IPS-NIHi7 (cell line): ENCODE measurements at regions not wholly inside any gene's neighbourhood (a gene's known extent, or its start where the extent isn't known, plus 50 kb on each side); places are given as distances from the start of the nearest gene placed in this dataset.
"Not testable (repeated sequence)": the region's sequence is repeated elsewhere in the genome, so short reads cannot be mapped to it uniquely, and the experiment has no call there.

ENCODE experiments used
- DNase-seq: peaks from one replicate; pipeline ENCODE4 v3.0.0; 2012; ENCODE audit warnings: mixed read lengths; ENCODE audit errors: extremely low spot score

DNA sequence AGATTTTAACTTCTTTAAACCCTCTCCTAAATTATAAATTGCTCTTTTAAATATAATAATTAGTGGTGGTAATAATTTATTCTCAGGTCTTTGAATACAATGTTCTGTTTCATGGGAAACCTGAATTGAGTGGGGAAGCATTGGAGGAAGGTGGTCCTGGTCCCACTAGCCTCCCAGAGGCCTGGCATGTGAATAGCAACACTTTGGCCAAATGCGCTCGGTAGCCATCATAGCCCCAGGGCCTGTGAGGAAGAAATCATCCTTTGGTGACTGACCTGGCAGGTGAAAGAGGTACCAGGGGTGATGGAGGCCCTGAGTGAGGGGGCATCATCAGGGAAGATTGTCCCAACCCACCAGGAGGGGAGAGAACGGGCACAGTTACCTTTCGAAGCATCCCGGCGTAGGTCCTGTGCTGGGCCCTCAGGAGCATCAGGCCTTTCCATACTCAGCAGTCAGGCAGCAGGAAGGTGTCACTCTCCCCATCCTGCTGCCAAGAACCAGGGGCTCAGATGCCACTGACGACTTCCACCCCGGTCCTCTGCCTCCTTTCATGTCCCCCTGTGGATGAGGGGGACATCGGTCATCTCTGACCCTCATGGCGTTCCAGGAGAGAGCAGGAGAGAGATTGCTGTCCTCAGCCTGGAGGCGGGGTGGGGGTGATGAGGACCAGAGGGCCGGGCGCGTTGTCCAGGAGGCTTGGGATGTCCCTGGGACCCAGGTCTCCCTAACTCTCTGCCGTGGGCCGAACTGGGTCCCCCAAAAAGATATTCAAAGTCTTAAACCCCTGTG lies 78.6 kb upstream of the HPCAL1 start:
- no peak for DNase-seq

DNA sequence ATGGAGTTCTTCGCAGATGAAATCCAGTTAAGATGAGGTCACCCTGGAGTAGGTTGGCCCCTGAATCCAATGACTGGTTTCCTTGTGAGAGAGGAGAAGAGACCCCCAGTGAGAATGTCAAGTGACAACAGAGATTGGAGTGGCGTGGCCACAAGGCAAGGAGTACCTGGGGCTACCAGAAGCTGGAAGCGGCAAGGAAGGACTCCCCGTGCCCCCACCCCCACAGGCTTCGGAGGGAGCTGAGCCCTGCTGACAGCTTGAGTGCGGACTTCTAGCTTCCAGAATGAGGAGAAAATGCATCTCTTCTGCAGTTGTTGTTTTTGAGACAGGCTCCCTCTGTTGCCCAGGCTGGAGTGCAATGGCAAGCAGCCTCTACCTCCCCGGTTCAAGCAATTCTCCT lies 78.0 kb upstream of the HPCAL1 start:
- DNase-seq, result no peak

DNA sequence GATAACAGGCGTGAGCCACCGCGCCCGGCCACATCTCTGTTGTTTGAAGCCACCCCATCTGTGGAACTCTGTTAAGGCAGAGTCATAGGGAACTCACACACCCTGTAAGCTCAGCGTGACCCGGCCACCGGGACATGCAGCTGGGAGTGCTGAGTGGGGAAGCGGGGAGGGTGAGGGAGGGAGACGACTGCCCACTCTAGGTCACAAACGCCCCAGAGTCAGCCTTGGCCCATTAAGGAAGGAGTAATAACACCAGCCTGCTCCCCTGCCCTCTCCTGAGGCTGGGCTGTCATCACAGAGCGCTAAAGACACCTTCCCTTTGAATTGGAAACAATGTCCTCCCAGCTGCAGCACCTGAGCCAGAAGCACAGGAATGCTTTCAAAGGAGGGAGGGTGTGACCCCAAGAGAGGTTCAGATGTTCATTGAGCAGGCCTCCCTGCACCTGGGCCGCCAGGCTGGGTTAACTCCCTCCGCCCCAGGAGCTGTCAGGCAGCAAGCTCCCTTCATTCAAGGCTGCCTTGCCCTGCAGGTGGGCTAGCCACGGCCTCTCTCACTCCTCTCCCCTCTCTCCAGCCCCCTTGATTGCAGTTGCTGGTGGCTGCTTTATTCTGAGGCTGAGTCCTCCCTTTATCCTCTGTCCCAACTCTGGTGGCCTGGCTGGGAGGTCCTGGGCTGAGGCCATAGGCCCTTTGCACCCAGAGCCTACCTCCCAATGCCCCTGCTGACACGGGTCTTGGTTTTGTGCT lies 77.2 kb upstream of the HPCAL1 start:
- DNase-seq, result no peak

DNA sequence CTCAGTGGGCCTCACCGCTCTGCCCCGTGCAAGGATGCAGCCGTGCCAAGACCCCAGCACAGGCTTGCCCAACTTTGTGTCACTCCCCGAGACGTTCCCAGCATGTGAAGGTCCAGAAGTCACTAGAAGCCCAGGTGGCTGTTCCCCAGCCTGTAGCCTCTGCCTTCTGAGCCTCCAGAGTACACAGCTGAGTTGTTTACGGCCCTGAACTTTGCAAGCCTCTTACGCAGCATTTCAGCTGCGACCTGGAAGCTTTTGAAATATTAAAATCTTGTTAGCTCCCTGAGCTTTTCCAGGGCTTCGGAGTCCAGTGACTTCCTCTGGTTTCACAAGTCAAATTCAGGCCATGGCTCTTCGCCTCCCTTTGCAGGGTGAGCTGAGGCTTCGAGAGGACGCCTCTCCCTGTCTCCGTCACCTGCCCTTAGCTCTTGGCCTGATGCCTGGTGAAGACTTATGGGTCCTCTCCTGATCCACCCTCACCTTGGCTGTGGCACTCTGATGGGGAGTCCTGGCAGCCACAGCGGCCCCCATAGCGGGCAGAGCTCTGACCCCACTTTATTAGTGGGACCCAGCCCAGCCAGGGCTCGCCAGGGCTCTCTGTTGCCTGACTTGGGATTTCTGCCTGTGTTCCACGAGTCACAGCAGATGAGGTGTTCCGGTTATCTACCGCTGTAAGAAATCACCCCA lies 76.5 kb upstream of the HPCAL1 start:
- no peak for DNase-seq

DNA sequence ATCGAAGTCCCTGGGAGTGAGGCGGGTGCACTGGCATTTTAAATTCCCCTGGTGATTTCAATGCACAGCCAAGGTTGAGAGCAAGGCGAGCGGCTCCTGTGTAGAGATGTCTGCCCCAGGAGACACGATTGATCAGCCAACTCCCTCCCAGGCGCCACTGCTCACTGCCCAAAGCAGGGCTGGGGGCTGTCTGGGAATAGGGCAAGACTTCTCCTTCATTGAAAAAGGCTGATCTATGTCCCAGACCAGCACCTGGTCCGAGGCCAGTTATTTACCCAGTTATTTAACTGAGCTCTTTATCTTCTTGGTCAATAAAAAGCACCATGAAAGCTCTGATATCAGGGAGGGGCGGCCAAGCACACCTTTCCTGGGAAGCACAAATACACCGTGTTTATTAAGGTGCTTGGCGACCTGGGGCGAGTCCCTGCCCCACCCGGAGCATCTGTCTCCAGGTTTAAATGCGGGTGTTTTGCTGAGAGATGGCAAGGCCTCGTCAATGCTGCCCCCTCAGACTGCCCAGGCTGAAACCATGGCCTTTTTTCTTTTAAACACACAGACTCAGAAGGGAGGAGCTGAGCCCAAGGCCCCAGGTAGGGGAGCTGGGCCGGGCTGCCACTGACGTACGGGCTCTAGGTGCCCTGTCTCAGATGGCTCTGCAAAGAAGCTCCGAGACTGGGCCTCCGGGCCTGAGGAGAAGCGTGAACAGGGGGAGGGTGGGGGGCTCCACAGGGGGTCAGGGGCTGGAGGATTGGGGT lies 73.9 kb upstream of the HPCAL1 start:
- no peak for DNase-seq

DNA sequence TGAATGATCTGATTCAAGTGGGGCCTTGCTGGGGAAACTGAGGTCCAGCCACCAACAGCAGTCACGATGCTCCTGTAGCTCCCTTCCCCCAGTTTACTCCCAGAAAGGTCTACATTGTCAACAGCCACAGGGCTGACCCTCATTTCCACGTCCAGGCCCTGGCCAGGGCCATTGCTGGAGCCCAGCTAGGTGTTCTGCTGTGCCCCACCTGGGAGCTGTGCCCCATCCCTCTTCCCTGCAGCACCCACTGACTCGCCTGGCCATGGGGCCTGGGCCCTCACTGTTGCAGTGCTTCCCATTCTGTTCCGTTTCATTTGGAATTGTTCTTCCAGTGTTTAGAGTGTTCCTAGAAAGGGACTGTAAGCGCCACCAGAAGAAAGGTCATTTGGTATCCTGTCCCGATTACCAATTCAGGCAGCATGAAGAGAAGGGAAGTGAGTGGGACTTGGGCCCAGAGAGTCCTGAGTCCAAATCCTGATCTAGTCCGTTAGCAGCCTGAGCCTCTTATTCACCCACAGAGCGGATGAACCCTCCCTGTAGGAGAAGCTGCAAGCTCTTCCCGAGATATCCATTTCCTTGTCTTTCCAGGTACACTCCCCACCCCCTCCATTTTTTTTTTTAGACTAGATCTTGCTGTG lies 73.1 kb upstream of the HPCAL1 start:
- DNase-seq, result no peak

DNA sequence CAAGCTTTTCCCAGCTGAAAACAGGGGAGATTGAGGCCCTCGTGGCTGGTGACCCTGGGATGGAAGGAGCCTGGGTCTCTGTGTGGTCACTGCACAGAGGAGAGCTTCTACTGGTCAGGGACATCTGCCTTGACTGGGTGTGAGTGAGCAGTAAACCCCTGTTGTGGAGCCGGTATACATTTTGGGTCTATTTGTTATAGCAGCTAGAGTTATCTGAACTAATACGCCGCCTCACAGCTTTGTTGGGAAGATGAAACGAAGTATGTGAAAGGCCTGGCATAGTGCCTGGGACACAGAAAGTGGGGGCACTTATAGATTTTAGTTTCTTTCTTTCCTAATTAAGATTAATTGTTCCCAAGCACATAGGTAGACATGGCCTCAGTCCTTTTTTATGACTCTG lies 72.2 kb upstream of the HPCAL1 start:
- no peak for DNase-seq

DNA sequence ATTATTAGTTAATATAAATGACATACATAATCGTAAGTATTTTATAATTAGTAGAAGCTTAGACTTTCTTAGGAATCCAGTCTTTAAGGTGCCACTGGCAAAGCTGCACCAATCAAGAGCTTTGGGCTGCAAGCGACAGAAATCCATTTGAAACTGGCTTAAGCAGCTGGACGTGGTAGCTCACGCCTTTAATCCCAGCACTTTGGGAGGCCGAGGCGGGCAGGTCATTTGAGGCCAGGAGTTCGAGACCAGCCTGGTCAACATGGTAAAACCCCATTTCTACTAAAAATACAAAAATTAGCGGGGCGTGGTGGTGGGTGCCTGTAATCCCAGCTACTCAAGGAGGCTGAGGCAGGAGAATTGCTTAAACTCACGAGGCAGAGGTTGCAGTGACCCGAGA lies 71.8 kb upstream of the HPCAL1 start:
- not testable (repeated sequence) for DNase-seq

DNA sequence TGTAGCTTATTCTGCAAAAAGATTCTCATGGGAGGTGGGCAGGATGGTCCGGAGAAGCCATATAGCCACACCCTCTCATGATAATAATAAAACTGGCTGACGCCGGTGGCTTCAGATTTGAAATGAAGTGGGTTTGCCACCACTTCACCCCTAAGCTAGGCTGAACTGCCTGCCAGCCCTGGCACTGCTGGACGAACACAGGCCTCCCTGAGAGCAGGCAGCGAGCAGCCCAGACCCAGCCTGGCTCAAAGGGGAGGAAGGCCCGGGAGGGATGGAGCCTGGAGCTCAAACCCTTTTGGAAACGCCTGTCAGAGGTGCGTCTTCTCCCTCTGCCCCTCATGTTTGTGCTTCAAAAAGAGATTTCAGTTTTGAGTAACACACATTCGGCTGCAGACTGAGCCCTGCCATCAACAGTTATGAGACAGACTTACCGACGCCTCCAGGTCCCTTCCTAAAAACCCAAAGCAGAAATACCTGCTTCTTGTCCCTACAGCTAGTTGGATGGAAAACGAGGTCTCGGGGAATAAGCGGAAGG lies 71.1 kb upstream of the HPCAL1 start:
- no peak for DNase-seq

DNA sequence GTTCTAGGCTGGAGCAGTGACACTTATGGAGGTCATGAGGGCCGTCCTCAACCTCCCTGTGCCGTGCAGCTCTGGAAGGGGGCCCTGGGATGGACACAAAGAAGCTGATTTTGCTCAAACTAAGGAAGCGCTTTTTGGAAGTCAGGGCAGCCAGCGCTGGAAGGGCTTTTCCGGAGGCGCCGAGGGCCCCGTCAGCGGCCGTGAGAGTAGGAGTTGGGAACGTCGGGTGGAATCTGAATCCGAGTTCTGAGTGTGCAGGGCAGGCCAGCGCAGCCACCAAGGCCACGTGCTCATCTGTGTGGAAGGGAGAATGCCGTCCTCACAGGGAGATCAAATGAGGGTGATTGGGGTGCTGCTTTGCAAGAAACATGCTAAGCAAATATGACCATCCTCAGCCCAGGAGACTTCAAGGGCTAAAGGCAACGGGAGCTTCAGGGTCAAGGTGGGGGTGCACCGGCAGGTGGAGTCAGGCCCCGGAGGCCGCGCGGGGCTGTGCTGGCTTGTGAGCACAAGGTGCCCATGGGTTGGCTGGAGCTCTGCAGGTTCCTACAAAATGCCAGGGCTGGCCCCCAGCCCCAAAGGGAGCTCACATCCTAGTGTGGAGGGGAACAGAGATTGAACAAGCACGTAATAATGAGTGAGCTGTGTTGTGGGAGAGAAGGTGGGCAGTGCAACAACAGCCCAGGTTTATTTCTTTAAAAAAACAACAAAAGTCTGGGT lies 70.4 kb upstream of the HPCAL1 start:
- no peak for DNase-seq

DNA sequence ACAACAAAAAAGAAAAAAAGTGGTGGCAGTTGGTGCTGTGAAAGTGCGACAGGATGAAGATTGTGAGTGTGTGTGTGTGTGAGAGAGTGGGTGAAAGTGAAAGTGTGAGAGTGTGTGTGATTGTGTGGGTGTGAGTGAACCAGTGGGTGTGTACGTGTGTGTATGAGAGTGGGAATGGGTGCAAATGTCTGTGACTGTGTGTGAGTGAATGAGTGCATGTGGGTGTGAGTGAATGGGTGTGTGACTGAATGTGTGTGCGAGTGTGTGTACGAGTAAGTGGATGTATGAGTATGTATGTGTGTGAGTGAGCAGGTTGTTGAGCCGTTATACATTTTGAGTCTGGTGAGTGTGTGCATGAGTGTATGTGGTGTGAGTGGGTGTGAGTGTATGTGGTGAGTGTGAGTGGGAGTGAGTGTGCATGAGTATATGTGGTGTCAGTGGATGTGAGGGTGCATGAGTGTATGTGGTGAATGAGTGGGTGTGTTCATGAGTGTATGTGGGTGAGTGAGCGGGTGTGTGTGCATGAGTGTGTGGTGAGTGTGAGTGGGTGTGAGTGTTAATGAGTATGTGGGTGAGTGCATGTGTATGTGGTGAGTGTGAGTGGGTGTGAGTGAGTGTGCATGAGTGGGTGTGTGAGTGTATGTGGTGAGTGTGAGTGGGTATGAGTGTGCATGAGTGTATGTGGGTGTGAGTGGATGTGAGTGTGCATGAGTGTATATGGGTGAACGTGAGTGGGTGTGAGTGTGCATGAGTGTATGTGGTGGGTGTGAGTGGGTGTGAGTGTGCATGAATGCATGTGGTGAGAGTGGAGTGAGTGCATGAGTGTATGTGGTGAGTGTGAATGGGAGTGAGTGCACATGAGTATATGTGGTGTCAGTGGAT lies 69.3 kb upstream of the HPCAL1 start:
- no peak for DNase-seq

DNA sequence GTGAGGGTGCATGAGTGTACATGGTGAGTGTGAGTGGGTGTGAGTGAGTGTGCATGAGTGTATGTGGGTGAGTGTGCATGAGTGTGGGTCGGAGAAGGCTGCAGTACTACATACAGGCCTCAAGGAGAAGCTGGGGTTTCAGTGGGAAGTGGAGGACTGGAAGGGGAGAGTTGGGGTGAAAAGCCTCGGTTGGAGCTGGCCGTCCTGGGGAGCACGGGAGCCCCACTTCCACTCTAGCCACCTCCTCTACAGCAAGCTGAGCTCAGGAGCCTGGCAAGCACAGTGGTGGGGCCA lies 68.7 kb upstream of the HPCAL1 start:
- DNase-seq, result no peak

DNA sequence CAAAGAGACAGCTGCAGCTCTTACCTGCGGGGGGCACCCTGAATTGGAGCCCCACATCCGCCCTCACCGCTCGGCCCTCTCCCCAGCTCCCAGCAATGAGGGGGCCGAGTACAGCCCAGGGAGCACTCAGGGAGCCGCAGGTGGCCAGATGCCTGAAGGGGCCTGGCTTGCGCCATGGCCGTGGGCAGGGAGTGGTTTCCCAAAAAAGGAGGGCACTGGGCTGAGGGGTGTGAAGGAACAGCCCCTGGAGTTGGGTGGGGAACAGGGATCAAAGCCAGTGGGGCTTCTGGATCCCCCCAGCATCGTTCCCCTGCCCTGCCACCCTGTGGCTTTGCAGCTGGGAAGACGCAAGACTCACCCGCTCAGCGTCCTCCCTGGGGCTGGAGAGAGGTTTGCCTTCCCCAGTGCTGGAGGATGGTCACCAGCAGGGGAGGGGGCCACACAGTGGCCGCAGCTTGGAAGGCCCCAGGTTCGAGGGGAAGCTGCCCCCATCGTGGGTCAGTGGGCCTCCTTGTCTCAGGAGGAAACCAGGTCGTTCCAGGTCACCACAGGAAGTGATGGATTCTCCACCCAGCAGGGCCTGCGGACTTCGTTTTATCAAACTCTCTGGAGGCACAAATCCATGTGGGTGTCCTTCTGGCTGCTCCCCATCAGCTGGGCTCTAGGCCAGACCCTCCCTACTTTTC lies 68.2 kb upstream of the HPCAL1 start:
- no peak for DNase-seq

DNA sequence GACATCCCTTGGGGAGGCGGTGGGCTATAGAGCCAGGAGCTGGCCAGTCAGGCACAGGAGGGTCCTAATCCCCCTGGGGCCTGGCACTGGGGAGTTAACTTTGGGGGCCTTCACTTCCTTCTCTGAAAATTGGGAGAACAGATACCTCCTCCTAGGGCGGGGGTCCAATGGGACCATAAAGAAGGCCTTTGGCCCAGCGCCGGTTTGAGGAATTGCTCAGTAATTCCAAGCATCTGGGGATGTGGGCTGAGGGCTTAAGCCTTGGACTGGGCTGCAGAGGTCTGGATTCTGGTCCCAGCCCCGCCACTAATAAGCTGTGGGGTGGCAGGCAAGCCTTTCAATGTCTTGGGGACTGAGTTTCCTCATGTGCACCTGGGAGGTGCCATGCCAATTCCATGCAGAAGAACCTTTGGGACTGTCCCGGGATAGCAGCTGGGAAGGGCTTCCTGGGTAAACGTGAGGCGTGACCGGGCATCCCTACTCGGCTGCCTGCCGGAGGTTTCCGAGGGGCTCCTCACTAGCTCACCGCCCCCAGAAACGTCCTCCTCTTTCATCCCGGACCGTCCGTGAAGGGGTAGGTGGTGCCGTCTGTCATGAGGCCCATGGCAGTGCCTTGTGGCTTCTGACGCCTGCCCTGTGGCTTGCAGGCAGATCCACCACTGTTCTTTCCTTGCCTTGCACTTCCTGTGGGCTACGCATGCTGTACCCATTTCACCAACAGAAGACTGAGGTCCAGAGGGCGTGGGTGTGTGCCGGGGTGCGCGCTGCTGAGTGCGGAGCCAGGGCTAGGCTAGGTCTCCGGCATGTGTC lies 67.4 kb upstream of the HPCAL1 start:
- DNase-seq, result no peak

DNA sequence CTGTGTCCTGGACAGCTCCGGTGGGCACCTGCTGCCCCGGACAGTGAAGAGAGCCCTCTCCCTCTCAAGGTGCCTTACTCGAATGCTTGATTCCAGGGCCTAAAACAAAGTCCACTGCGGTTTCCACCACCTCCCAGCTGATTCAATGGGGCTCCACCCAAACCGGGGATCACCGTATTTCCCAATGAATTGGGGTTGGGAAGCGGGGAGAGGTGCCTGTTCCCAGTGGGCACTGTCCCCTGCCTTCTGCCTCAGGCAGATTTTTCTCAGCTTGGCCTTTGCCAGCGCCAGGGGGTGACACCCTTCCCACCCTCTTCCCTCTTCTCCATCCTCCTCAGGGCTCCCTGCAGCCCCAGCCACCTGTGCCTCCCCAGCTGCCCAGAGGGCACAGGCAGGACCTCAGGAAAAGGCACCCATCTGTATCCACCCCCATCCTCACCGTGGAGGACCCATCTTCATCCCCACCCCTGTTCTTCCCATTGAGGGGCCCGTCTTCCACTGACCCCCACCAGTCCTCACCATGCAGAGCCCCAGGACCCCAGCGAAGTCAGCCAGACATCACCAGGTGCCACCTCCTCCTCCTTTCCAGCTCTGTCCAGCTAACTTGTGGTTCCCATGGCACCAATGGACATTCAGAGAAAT lies 66.7 kb upstream of the HPCAL1 start:
- no peak for DNase-seq

DNA sequence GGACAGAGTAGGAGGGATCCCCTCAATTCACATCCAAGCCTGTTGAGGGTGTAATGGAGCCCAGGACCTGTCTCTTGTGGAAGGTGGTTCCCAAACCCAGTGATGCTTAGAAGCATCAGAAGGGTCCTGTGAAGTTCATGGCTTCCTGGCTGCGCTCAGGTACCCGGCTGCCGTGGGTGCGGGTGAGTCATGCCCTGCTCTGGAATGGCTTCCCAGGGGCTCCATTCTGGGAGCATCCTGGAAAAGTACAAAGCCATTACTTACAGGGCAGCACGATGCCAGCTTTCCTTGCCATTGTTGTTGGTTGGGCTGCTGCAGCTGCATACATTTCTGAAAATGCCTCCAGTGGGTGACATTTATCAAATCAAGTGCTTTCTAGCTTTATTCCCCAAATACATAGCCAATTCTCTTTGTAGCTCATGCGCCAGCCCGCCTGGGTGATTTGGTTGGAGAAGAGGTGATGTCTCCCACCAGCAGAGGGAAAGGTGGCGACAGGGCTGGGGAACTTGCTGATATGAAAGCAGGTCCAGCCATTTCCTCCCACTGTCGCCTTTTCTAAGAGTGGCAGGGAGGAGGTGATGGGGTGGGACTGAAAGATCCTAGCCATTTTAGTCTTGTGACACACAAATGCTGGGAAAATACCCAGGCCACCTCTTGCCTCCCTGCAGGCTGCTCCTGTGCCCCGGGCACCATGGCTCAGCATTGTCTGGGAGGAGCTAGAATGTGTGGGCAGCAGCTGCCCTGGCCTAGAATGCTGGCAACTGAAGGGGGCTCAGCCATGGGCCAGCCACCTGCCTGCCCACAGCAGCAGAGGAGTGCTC lies 65.9 kb upstream of the HPCAL1 start:
- DNase-seq, result no peak
